ENCODE measurements at regions not wholly inside any gene's neighbourhood (a gene's known extent, or its start where the extent isn't known, plus 50 kb on each side); places are given as distances from the start of the nearest gene placed in this dataset.

- no peak for DNase-seq (ENCODE audit: low read depth)
- no peak for TF ChIP-seq CTCF (conservative IDR thresholded peaks at IDR 0.05; ENCODE audit: low read depth, low read length)
- no peak overlapping the region for H3K4me3 ChIP-seq (ENCODE audit: low read length)
Observed at GRCh38 chr5:133818869-133819600, 149.4 kb downstream of the C5orf15 start.

DNA sequence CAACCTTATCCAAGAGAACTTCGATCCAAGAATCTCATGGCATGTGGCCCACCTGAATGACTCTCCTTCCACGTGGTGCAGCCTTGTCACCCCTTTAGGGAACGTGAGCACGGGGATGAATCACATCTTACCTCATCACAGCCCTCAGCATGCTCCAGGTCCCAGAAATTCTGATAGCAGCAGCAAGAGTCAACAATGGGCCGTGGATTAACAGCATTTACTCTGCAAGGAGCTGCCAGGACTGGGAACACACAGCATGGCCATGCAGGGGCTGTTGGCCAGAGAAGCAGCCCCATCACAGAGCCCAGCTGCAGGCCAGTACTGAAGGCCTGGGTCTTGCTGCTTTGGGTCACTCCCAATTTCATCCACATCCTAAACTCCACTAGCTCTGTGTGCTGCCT, 150.4 kb downstream of the C5orf15 start:
- peak; percentile 0 for DNase-seq (ENCODE audit: low read depth)
- H3K4me3 ChIP-seq (ENCODE audit: low read length): no peak overlapping the region
- TF ChIP-seq CTCF (conservative IDR thresholded peaks at IDR 0.05; ENCODE audit: low read depth, low read length): no peak

- TF ChIP-seq CTCF (conservative IDR thresholded peaks at IDR 0.05; ENCODE audit: low read depth, low read length): no peak
- DNase-seq (ENCODE audit: low read depth): no peak
- no peak overlapping the region for H3K4me3 ChIP-seq (ENCODE audit: low read length)
Observed at GRCh38 chr5:133817456-133817855, 151.0 kb downstream of the C5orf15 start.

DNA sequence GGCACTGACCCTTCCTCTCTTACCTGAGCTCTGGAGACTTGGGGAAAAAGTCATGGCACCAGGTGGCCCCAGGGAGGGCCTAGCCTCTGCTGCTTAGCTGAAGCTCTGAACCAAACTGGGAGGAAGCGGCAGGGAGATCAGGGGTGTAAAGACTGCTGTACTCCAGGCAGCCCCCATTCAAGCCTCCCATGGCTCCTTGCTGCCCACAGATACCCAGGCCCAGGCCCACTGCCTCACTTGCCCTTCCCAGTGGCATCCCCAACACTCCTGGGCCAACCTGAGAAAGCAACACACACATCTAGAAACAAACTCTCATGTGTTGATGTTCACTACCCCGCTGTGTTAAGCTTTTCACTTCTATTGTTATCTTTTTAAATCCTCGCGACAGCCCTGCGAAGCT, 151.6 kb downstream of the C5orf15 start:
- DNase-seq (ENCODE audit: low read depth): no peak
- no peak overlapping the region for H3K4me3 ChIP-seq (ENCODE audit: low read length)
- TF ChIP-seq CTCF (conservative IDR thresholded peaks at IDR 0.05; ENCODE audit: low read depth, low read length): no peak

DNA sequence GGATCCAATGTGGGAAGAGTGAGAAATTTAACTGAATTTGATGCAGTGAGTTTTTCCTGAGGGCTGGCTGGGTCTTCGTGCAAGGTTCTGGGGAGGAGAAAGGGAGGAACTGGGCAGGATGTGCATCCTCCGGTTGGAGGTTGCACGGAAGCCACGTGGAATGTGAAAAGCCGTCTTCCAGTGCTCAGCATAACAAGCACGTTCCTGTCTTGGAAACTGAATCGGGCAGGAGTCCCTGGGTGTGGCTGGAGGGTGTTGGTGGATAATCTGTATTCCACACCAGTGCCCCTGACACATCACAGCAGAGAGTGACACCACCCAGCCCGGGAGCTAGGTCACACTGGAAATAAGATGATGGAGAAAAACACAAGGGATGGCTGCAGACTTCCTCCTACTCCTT, 154.3 kb downstream of the C5orf15 start:
- no peak for TF ChIP-seq CTCF (conservative IDR thresholded peaks at IDR 0.05; ENCODE audit: low read depth, low read length)

GRCh38 chr5:133811168-133811567, 157.3 kb downstream of the C5orf15 start:
- no peak overlapping the region for H3K4me3 ChIP-seq (ENCODE audit: low read length)
- no peak for TF ChIP-seq CTCF (conservative IDR thresholded peaks at IDR 0.05; ENCODE audit: low read depth, low read length)
- no peak for DNase-seq (ENCODE audit: low read depth)

More for the DNA sequence above, 154.3 kb downstream of the C5orf15 start:
- DNase-seq (ENCODE audit: low read depth): no peak
- H3K4me3 ChIP-seq (ENCODE audit: low read length): no peak overlapping the region

GRCh38 chr5:133809801-133810200, 158.6 kb downstream of the C5orf15 start:
- no peak overlapping the region for H3K4me3 ChIP-seq (ENCODE audit: low read length)
- DNase-seq (ENCODE audit: low read depth): no peak
- TF ChIP-seq CTCF (conservative IDR thresholded peaks at IDR 0.05; ENCODE audit: low read depth, low read length): no peak
